Thymus (tissue), 11 donors: ENCODE measurements at regions not wholly inside any gene's neighbourhood (a gene's known extent, or its start where the extent isn't known, plus 50 kb on each side); places are given as distances from the start of the nearest gene placed in this dataset.

Experiments
- DNase-seq, 9 donors: peaks; one replicate each; pipeline ENCODE4 v3.0.0-alpha.2; 2013; ENCODE audit warnings: low spot score in 9 of 9, low read depth in 6 of 9, missing footprints in 1 of 9
- H3K27ac ChIP-seq, 2 donors: one replicate each; pipeline ENCODE4 v1.5.1; 2013; ENCODE audit warnings: control low read depth in 1 of 2, low read depth in 1 of 2, low read length in 1 of 2, mild to moderate bottlenecking in 1 of 2, moderate library complexity in 1 of 2
- H3K27me3 ChIP-seq, 2 donors: one replicate each; pipeline ENCODE4 v1.5.1; 2013; ENCODE audit warnings: low read length in 1 of 2; ENCODE audit not compliant: control insufficient read depth in 2 of 2, insufficient read depth in 1 of 2
- H3K36me3 ChIP-seq, 2 donors: one replicate each; pipeline ENCODE4 v1.5.1; 2013; ENCODE audit warnings: low read length in 1 of 2, mild to moderate bottlenecking in 1 of 2, moderate library complexity in 1 of 2; ENCODE audit not compliant: control insufficient read depth in 2 of 2, insufficient read depth in 2 of 2
- H3K4me1 ChIP-seq, 2 donors: one replicate each; pipeline ENCODE4 v1.5.1; 2013; ENCODE audit warnings: low read length in 2 of 2; ENCODE audit not compliant: control insufficient read depth in 2 of 2, insufficient read depth in 2 of 2
- H3K4me3 ChIP-seq, 2 donors: one replicate each; pipeline ENCODE4 v1.5.1; 2013; ENCODE audit warnings: low read length in 2 of 2, control low read depth in 1 of 2, mild to moderate bottlenecking in 1 of 2
- H3K9me3 ChIP-seq, 2 donors: one replicate each; pipeline ENCODE4 v1.5.1; 2013; ENCODE audit warnings: low read length in 1 of 2, mild to moderate bottlenecking in 1 of 2; ENCODE audit not compliant: control insufficient read depth in 2 of 2, insufficient read depth in 1 of 2
- WGBS: extraction: QIAGEN DNeasy Blood & Tissue Kit; methylation state at CpG from one replicate; pipeline ENCODE4 v1.1.7; 2013; 5-methylcytosine and 5-hydroxymethylcytosine counted together
- donor health status: healthy.

DNA sequence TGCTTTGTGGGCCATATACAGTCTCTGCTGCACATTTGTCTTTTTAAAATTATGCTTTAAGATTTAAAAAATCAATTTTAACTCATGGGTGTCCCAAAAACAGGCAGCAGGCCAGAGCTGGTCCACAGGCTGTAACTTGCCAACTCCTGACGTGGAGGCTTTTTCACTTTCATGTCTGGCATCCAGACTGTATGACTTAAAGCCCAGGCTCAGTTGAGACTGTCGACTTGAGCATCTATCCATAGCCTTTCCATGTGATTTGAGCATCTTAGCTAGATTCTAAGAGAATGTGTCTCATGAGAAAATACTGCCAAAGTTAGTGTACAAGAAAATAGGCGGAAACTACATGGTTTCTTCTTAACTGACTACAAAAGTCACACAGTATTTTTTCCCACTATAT lies 559.0 kb upstream of the TUSC1 start:
- Histone ChIP-seq H3K4me1 (no peaks in the 10 kb centered on the region), H3K4me3 (no peak overlapping the region), H3K27me3 (no peaks in the 10 kb centered on the region), H3K27ac (no peak overlapping the region), H3K9me3 (no peaks in the 10 kb centered on the region), H3K36me3 (no peaks in the 10 kb centered on the region)
- no peak for DNase-seq
- 75% methylated on average over 3 of the region's 3 CpGs for WGBS

- Histone ChIP-seq H3K9me3 (no peaks in the 10 kb centered on the region), H3K27ac (no peak overlapping the region), H3K4me1 (no peaks in the 10 kb centered on the region), H3K27me3 (no peaks in the 10 kb centered on the region), H3K4me3 (no peak overlapping the region), H3K36me3 (no peaks in the 10 kb centered on the region)
- 91% methylated on average over 2 of the region's 2 CpGs for WGBS
- DNase-seq: no peak
These were observed 556.6 kb upstream of the TUSC1 start for GRCh38 chr9:26234865-26235264.

- Histone ChIP-seq H3K4me1 (no peaks in the 10 kb centered on the region), H3K4me3 (no peak overlapping the region), H3K36me3 (no peaks in the 10 kb centered on the region), H3K9me3 (no peaks in the 10 kb centered on the region), H3K27me3 (no peaks in the 10 kb centered on the region), H3K27ac (no peak overlapping the region)
- 85% methylated on average over 4 of the region's 4 CpGs for WGBS
- no peak for DNase-seq
These were observed 553.1 kb upstream of the TUSC1 start for GRCh38 chr9:26231391-26231790.

GRCh38 chr9:26229324-26230054 lies 551.2 kb upstream of the TUSC1 start:
- no peak overlapping the region for H3K4me3 ChIP-seq

DNA sequence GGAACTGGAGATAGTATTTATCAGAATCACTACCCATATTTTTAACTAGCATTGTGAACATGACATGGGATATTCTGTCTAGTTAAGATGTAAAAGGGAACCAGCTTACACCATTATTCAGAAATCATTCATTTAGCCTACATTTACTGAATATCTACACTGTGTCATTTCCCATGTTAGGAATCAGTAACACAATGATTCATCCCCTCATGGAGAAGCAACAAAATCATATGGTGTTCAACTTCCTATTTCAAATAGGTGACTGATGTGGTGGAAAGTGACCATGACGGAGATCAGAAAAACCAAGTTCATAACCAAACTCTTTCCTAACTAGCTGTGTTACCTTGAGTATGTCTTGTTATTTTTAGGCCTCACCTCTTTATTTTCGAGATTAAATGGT lies 550.0 kb upstream of the TUSC1 start:
- no peak overlapping the region for H3K4me3 ChIP-seq
- H3K27me3 ChIP-seq: no peaks in the 10 kb centered on the region
- no peaks in the 10 kb centered on the region for H3K36me3 ChIP-seq
- H3K27ac ChIP-seq: no peak overlapping the region
- no peaks in the 10 kb centered on the region for H3K4me1 ChIP-seq
- 69% methylated on average over 2 of the region's 2 CpGs for WGBS
- no peak for DNase-seq
- no peaks in the 10 kb centered on the region for H3K9me3 ChIP-seq

More at GRCh38 chr9:26229324-26230054, 551.2 kb upstream of the TUSC1 start:
- Histone ChIP-seq H3K9me3 (no peaks in the 10 kb centered on the region), H3K4me1 (no peaks in the 10 kb centered on the region), H3K36me3 (no peaks in the 10 kb centered on the region), H3K27ac (no peak overlapping the region), H3K27me3 (no peaks in the 10 kb centered on the region)
- 89% methylated on average over 6 of the region's 6 CpGs for WGBS
- DNase-seq: no peak

- H3K4me3 ChIP-seq: no peak overlapping the region
- no peaks in the 10 kb centered on the region for H3K36me3 ChIP-seq
- no peak overlapping the region for H3K27ac ChIP-seq
- no peaks in the 10 kb centered on the region for H3K4me1 ChIP-seq
- H3K27me3 ChIP-seq: no peaks in the 10 kb centered on the region
- H3K9me3 ChIP-seq: no peaks in the 10 kb centered on the region
- DNase-seq: no peak
These were observed 543.0 kb upstream of the TUSC1 start for GRCh38 chr9:26221290-26221689.

DNA sequence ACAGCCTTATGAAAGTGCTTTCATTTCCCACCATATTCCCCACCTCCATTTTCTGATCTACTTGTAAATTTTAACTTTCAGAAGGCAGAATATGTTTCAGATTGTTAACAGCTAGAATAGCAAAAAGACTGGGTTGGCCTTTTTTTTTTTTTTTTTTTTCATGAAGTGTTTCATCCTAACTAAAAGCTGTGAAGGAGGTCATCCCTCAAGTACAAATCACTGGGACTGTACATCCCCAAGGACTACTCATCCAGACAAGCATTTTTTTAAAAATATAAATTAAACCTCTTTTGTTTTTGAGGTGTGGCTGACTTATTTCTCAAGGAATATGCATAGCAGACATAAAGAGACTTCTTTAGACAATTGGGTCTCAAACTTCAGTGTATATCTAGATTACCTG lies 542.1 kb upstream of the TUSC1 start:
- Histone ChIP-seq H3K36me3 (no peaks in the 10 kb centered on the region), H3K27me3 (no peaks in the 10 kb centered on the region), H3K27ac (no peak overlapping the region), H3K4me1 (no peaks in the 10 kb centered on the region), H3K9me3 (peaks cover 0 to 6% of the 10 kb centered on the region in 2 donors), H3K4me3 (no peak overlapping the region)
- no peak for DNase-seq

DNA sequence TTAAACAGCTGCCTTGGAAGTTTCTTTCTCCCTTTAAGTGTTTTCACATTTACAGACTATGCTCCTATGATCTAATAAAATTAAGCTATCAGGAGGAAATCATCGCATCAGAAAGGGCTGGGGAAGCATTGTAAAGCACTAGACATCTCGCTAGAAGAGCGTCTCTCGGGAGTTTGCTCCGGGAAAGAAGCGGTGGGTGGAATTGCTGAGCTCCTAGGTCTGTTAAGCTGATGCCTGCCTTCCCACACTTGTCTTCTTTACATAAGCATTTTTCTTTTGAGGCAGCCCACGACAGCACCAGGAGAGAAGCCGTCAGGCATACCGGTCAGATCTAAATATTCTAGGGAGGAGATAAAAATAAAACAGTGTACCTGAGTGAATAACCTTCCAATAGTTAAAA lies 541.7 kb upstream of the TUSC1 start:
- H3K27ac ChIP-seq: no peak overlapping the region
- peaks cover 0 to 6% of the 10 kb centered on the region in 2 donors for H3K9me3 ChIP-seq
- 93% methylated on average over 9 of the region's 9 CpGs for WGBS
- DNase-seq: no peak
- H3K4me3 ChIP-seq: no peak overlapping the region
- H3K36me3 ChIP-seq: no peaks in the 10 kb centered on the region
- H3K27me3 ChIP-seq: no peaks in the 10 kb centered on the region
- H3K4me1 ChIP-seq: no peaks in the 10 kb centered on the region

- peaks cover 0 to 6% of the 10 kb centered on the region in 2 donors for H3K9me3 ChIP-seq
- H3K4me1 ChIP-seq: no peaks in the 10 kb centered on the region
- WGBS: 90% methylated on average over 1 of the region's 1 CpG
- H3K36me3 ChIP-seq: no peaks in the 10 kb centered on the region
- no peak overlapping the region for H3K4me3 ChIP-seq
- no peak overlapping the region for H3K27ac ChIP-seq
- DNase-seq: no peak
- no peaks in the 10 kb centered on the region for H3K27me3 ChIP-seq
These were observed 538.5 kb upstream of the TUSC1 start for GRCh38 chr9:26216702-26217101.
